WERI-Rb-1 (cell line): ENCODE measurements at regions not wholly inside any gene's neighbourhood (a gene's known extent, or its start where the extent isn't known, plus 50 kb on each side); places are given as distances from the start of the nearest gene placed in this dataset.

Experiments
- DNase-seq: peaks from one replicate; pipeline ENCODE4 v3.0.0-alpha.2; 2020
- H3K27ac ChIP-seq: fragments of 250-450 bp; sonication (Bioruptor Pico); 2 replicates; pipeline ENCODE4 v1.5.1; 2020; ENCODE audit warnings: mild to moderate bottlenecking, moderate library complexity
- H3K27me3 ChIP-seq: fragments of 250-450 bp; sonication (Bioruptor Pico); 2 replicates; pipeline ENCODE4 v1.5.1; 2021; ENCODE audit warnings: mild to moderate bottlenecking, low read depth, moderate library complexity; ENCODE audit not compliant: insufficient read depth, severe bottlenecking
- H3K36me3 ChIP-seq: fragments of 250-450 bp; sonication (Bioruptor Pico); 2 replicates; pipeline ENCODE4 v1.5.1; 2020; ENCODE audit warnings: mild to moderate bottlenecking, moderate library complexity
- H3K4me3 ChIP-seq: 2 replicates; pipeline ENCODE4 v1.5.1; 2011; ENCODE audit warnings: low read depth, mild to moderate bottlenecking, control low read depth, low read length
- H3K9me3 ChIP-seq: fragments of 250-450 bp; sonication (Bioruptor Pico); 2 replicates; pipeline ENCODE4 v1.5.1; 2021; ENCODE audit warnings: mild to moderate bottlenecking, moderate library complexity; ENCODE audit not compliant: severe bottlenecking
- CTCF ChIP-seq: IDR thresholded peaks from 2 replicates; pipeline ENCODE4 v1.5.1; 2011; ENCODE audit warnings: low read depth, mild to moderate bottlenecking, control low read depth, inconsistent platforms, low read length

- no peaks in the 10 kb centered on the region for H3K9me3 ChIP-seq
- no peaks in the 10 kb centered on the region for H3K27me3 ChIP-seq
- H3K4me3 ChIP-seq: no peak overlapping the region
- no peaks in the 10 kb centered on the region for H3K36me3 ChIP-seq
- no peak overlapping the region for H3K27ac ChIP-seq
- TF ChIP-seq CTCF: no peak
- DNase-seq: peak; percentile 43
Observed at GRCh38 chr4:1572521-1572920, 111.6 kb downstream of the FAM53A start.

- 0 out of 2 replicates have a peak overlapping the region, but pooled peaks have one; percentile 36 for H3K27ac ChIP-seq
- no peak for TF ChIP-seq CTCF
- no peaks in the 10 kb centered on the region for H3K9me3 ChIP-seq
- DNase-seq: no peak
- H3K4me3 ChIP-seq: no peak overlapping the region
- no peaks in the 10 kb centered on the region for H3K27me3 ChIP-seq
- H3K36me3 ChIP-seq: no peaks in the 10 kb centered on the region
Observed at GRCh38 chr4:1572010-1572385, 112.1 kb downstream of the FAM53A start.

GRCh38 chr4:1571165-1572009 is 112.7 kb downstream of the FAM53A start:
- Histone ChIP-seq H3K9me3 (no peaks in the 10 kb centered on the region), H3K4me3 (no peak overlapping the region), H3K27ac (peak overlapping the region; percentile 36; the same call in 1 of the 2 replicates), H3K27me3 (no peaks in the 10 kb centered on the region), H3K36me3 (no peaks in the 10 kb centered on the region)
- no peak for DNase-seq
- TF ChIP-seq CTCF: no peak

- Histone ChIP-seq H3K27me3 (no peaks in the 10 kb centered on the region), H3K36me3 (no peaks in the 10 kb centered on the region), H3K9me3 (no peaks in the 10 kb centered on the region), H3K27ac (no peak overlapping the region), H3K4me3 (no peak overlapping the region)
- DNase-seq: no peak
- TF ChIP-seq CTCF: no peak
Observed at GRCh38 chr4:1570291-1571164, 113.6 kb downstream of the FAM53A start.

- no peak for TF ChIP-seq CTCF
- DNase-seq: no peak
- no peaks in the 10 kb centered on the region for H3K27me3 ChIP-seq
- H3K27ac ChIP-seq: no peak overlapping the region
- H3K4me3 ChIP-seq: no peak overlapping the region
- no peaks in the 10 kb centered on the region for H3K9me3 ChIP-seq
- no peaks in the 10 kb centered on the region for H3K36me3 ChIP-seq
Observed at GRCh38 chr4:1569461-1570151, 114.5 kb downstream of the FAM53A start.
